Trophoblast cell (in vitro differentiated cells and primary cell): ENCODE measurements at regions not wholly inside any gene's neighbourhood (a gene's known extent, or its start where the extent isn't known, plus 50 kb on each side); places are given as distances from the start of the nearest gene placed in this dataset.

Source experiments
- DNase-seq, 2 donors: peaks; one replicate each; pipeline ENCODE4 v3.0.0-alpha.2; 2016
- H2AFZ ChIP-seq: 2 replicates; pipeline ENCODE4 v1.6.1; 2013; ENCODE audit warnings: low read length, moderate library complexity, mild to moderate bottlenecking; ENCODE audit not compliant: insufficient read depth, poor library complexity
- H2AK5ac ChIP-seq: 2 replicates; pipeline ENCODE4 v1.6.1; 2013; ENCODE audit warnings: mild to moderate bottlenecking, low read length
- H2BK120ac ChIP-seq: 2 replicates; pipeline ENCODE4 v1.6.1; 2013; ENCODE audit warnings: low read length, mild to moderate bottlenecking, moderate library complexity; ENCODE audit not compliant: insufficient read depth, poor library complexity
- H2BK12ac ChIP-seq: 2 replicates; pipeline ENCODE4 v1.6.1; 2013; ENCODE audit warnings: mild to moderate bottlenecking, low read length, moderate library complexity
- H2BK5ac ChIP-seq: 2 replicates; pipeline ENCODE4 v1.6.1; 2013; ENCODE audit warnings: low read length, low read depth, moderate library complexity, mild to moderate bottlenecking; ENCODE audit not compliant: poor library complexity
- H3K14ac ChIP-seq: 2 replicates; pipeline ENCODE4 v1.6.1; 2013; ENCODE audit warnings: mild to moderate bottlenecking, low read length
- H3K18ac ChIP-seq: 2 replicates; pipeline ENCODE4 v1.6.1; 2013; ENCODE audit warnings: mild to moderate bottlenecking, low read length
- H3K23ac ChIP-seq: 2 replicates; pipeline ENCODE4 v1.6.1; 2013; ENCODE audit warnings: low read length
- H3K27ac ChIP-seq: 2 replicates; pipeline ENCODE4 v1.5.1; 2013; ENCODE audit warnings: low read depth, mild to moderate bottlenecking, inconsistent platforms, low read length, moderate library complexity
- H3K27me3 ChIP-seq: 2 replicates; pipeline ENCODE4 v1.6.1; 2013; ENCODE audit warnings: inconsistent platforms, mild to moderate bottlenecking, low read length, moderate library complexity; ENCODE audit not compliant: insufficient read depth
- H3K36me3 ChIP-seq, 2 experiments: 1 replicate in 1 of 2; 2 replicates in 1 of 2; pipeline ENCODE4 v1.6.1; 2013; ENCODE audit warnings: low read length in 2 of 2, mild to moderate bottlenecking in 2 of 2, moderate library complexity in 1 of 2; ENCODE audit not compliant: insufficient read depth in 2 of 2, control insufficient read depth in 1 of 2
- H3K4ac ChIP-seq: 2 replicates; pipeline ENCODE4 v1.6.1; 2013; ENCODE audit warnings: low read depth, mild to moderate bottlenecking, low read length, moderate library complexity
- H3K4me1 ChIP-seq, 2 experiments: 1 replicate in 1 of 2; 2 replicates in 1 of 2; pipeline ENCODE4 v1.6.1; 2013; ENCODE audit warnings: low read length in 2 of 2, mild to moderate bottlenecking in 2 of 2, moderate library complexity in 1 of 2; ENCODE audit not compliant: insufficient read depth in 2 of 2, control insufficient read depth in 1 of 2
- H3K4me2 ChIP-seq: 2 replicates; pipeline ENCODE4 v1.6.1; 2013; ENCODE audit warnings: inconsistent platforms, mild to moderate bottlenecking, low read length, moderate library complexity
- H3K4me3 ChIP-seq: 2 replicates; pipeline ENCODE4 v1.5.1; 2013; ENCODE audit warnings: mild to moderate bottlenecking, low read depth, low read length, inconsistent platforms
- H3K79me1 ChIP-seq: one replicate; pipeline ENCODE4 v1.6.1; 2013; ENCODE audit warnings: low read length
- H3K79me2 ChIP-seq: 2 replicates; pipeline ENCODE4 v1.6.1; 2013; ENCODE audit warnings: low read length, mild to moderate bottlenecking; ENCODE audit not compliant: control insufficient read depth, insufficient read depth, poor library complexity
- H3K9ac ChIP-seq: 2 replicates; pipeline ENCODE4 v1.6.1; 2013; ENCODE audit warnings: mild to moderate bottlenecking, low read length
- H3K9me3 ChIP-seq: 2 replicates; pipeline ENCODE4 v1.6.1; 2013; ENCODE audit warnings: low read depth, mild to moderate bottlenecking, control low read depth, inconsistent platforms, low read length; ENCODE audit not compliant: insufficient read depth
- H4K12ac ChIP-seq: 2 replicates; pipeline ENCODE4 v1.6.1; 2013; ENCODE audit warnings: low read depth, mild to moderate bottlenecking, low read length, moderate library complexity
- H4K8ac ChIP-seq: 2 replicates; pipeline ENCODE4 v1.6.1; 2013; ENCODE audit warnings: low read depth, mild to moderate bottlenecking, low read length, moderate library complexity
- H4K91ac ChIP-seq: one replicate; pipeline ENCODE4 v1.6.1; 2013; ENCODE audit warnings: low read depth, mild to moderate bottlenecking, low read length, moderate library complexity
- WGBS: extraction: QIAGEN DNeasy Blood & Tissue Kit; methylation state at CpG from one replicate; pipeline ENCODE4 v1.1.7; 2013; ENCODE audit warnings: missing lambda C conversion rate; ENCODE audit not compliant: insufficient read length, insufficient coverage; ENCODE audit errors: extremely low coverage; 5-methylcytosine and 5-hydroxymethylcytosine counted together

DNA sequence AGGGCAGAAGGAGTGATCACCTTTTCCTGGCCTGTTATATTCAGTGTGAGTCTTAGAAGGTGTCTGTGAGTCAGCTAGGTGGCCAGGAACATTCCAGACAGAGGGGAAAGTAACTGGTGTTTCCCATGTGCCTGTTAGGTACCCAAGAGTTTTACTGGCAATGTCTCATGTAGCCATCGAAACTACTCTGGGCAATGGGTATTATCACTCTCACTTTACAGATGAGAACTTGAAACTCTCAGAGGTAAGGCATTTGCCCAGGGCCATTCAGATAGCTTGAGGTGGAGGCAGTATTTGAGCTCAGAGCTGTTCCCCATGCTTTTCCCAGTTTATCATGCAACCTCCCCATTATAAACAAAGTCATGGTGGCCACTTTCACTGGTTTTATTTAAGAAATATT lies 80.4 kb upstream of the NHS start:
- WGBS, result no CpG with 5 or more reads among the region's 1 CpG

DNA sequence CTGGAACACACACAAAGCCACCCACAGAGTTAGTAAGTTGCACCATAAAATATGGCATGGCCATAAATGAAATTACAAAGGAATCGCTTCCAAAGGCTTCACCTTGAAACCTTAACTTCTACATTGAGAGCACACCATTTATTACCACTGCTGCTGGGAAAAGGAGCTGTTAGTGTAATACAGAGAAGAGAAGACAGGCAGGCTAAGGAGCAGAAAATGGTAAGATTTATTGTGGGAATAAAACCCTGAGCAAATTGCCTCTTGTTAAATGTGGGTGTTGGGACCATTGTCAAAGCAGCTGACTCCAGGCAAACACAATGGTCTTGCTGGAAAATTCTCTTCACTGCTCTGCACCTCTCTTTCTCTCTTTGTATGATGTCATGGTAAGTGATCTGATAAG lies 79.2 kb upstream of the NHS start:
- no peak overlapping the region for H2BK12ac ChIP-seq
- H3K4ac ChIP-seq, result no peak overlapping the region
- H3K18ac ChIP-seq, result no peak overlapping the region
- H2BK5ac ChIP-seq, result no peak overlapping the region
- H3K9ac ChIP-seq, result no peak overlapping the region
- no peak overlapping the region for H4K12ac ChIP-seq
- H3K36me3 ChIP-seq, result no peaks in the 10 kb centered on the region
- no peak overlapping the region for H2AK5ac ChIP-seq
- no peak overlapping the region for H3K23ac ChIP-seq
- no peak overlapping the region for H4K8ac ChIP-seq
- no peaks in the 10 kb centered on the region for H3K79me1 ChIP-seq
- H2AFZ ChIP-seq, result no peak overlapping the region
- peaks cover 0 to 4% of the 10 kb centered on the region in 2 experiments for H3K4me1 ChIP-seq
- H2BK120ac ChIP-seq, result no peak overlapping the region
- H4K91ac ChIP-seq, result no peak overlapping the region
- no peak overlapping the region for H3K4me3 ChIP-seq
- H3K79me2 ChIP-seq, result no peaks in the 10 kb centered on the region
- DNase-seq, result no peak
- no CpG with 5 or more reads among the region's 1 CpG for WGBS
- H3K27me3 ChIP-seq, result no peaks in the 10 kb centered on the region
- H3K9me3 ChIP-seq, result no peaks in the 10 kb centered on the region
- no peak overlapping the region for H3K27ac ChIP-seq
- H3K4me2 ChIP-seq, result no peak overlapping the region
- no peak overlapping the region for H3K14ac ChIP-seq

More for the DNA sequence above, 80.4 kb upstream of the NHS start:
- no peak overlapping the region for H3K27ac ChIP-seq
- no peak overlapping the region for H4K12ac ChIP-seq
- H3K4me1 ChIP-seq, result peaks cover 0 to 4% of the 10 kb centered on the region in 2 experiments
- H3K23ac ChIP-seq, result no peak overlapping the region
- no peaks in the 10 kb centered on the region for H3K27me3 ChIP-seq
- no peak overlapping the region for H3K4me3 ChIP-seq
- no peak overlapping the region for H2BK12ac ChIP-seq
- no peak overlapping the region for H4K91ac ChIP-seq
- no peak overlapping the region for H3K4ac ChIP-seq
- no peak overlapping the region for H3K18ac ChIP-seq
- peak; percentile 72 to 81 for DNase-seq
- H2AK5ac ChIP-seq, result no peak overlapping the region
- no peak overlapping the region for H3K4me2 ChIP-seq
- no peak overlapping the region for H2AFZ ChIP-seq
- H3K14ac ChIP-seq, result no peak overlapping the region
- H3K9ac ChIP-seq, result no peak overlapping the region
- no peaks in the 10 kb centered on the region for H3K79me1 ChIP-seq
- H3K9me3 ChIP-seq, result no peaks in the 10 kb centered on the region
- H3K79me2 ChIP-seq, result no peaks in the 10 kb centered on the region
- H3K36me3 ChIP-seq, result no peaks in the 10 kb centered on the region
- H4K8ac ChIP-seq, result no peak overlapping the region
- H2BK5ac ChIP-seq, result no peak overlapping the region
- no peak overlapping the region for H2BK120ac ChIP-seq

DNA sequence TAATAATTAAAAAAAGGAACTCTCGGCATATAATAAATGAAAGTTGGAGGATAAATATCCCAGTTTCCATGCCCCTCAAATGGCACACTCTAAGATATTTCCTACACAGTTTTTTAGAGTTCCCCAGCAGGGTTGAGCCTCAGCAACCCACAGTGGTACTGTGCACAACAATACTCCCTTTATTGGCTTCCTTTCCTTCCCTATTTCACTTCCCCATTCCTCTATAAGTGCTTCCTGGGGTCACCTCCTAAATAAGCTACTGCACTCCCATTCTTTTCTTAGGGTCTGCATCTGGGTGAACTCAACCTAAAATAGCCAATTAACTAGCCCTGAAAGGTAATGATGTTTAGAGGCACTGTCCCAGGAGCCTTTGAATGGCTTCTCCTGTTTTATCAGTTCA lies 76.4 kb upstream of the NHS start:
- Histone ChIP-seq H3K4ac (no peak overlapping the region), H4K8ac (no peak overlapping the region), H4K91ac (no peak overlapping the region), H2BK12ac (no peak overlapping the region), H2AK5ac (no peak overlapping the region), H2BK120ac (no peak overlapping the region), H3K14ac (no peak overlapping the region), H3K79me2 (no peaks in the 10 kb centered on the region), H2AFZ (no peak overlapping the region), H3K4me3 (no peak overlapping the region), H3K27me3 (no peaks in the 10 kb centered on the region), H4K12ac (no peak overlapping the region), H3K18ac (no peak overlapping the region), H3K27ac (no peak overlapping the region), H2BK5ac (no peak overlapping the region), H3K9me3 (no peaks in the 10 kb centered on the region), H3K23ac (no peak overlapping the region), H3K9ac (no peak overlapping the region), H3K36me3 (no peaks in the 10 kb centered on the region), H3K4me1 (no peaks in the 10 kb centered on the region), H3K4me2 (no peak overlapping the region), H3K79me1 (no peaks in the 10 kb centered on the region)
- no CpG with 5 or more reads among the region's 1 CpG for WGBS
- DNase-seq, result no peak

DNA sequence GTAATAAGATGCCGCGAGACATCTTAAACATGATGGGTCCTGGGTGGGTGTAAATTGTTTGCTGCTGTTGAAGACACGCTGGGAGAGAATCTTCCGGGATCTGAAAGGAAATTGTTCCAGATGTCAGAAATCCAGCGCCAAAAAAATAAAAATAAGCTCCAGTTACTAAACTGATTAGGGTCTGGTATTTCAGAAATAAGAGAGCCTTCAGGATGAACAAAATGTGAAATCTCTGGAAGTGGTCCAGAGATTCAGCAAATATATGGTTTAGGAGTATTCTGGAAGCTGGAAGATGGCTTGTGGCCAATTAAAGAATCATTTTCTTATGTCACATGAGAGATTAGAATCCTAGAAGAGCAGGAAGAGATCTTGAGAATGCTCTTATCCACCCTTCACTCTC lies 75.8 kb upstream of the NHS start:
- Histone ChIP-seq H4K8ac (no peak overlapping the region), H3K4me2 (no peak overlapping the region), H3K79me1 (no peaks in the 10 kb centered on the region), H2BK120ac (no peak overlapping the region), H2BK12ac (no peak overlapping the region), H3K9me3 (no peaks in the 10 kb centered on the region), H3K27me3 (no peaks in the 10 kb centered on the region), H3K36me3 (no peaks in the 10 kb centered on the region), H3K4ac (no peak overlapping the region), H3K14ac (no peak overlapping the region), H2BK5ac (no peak overlapping the region), H2AFZ (no peak overlapping the region), H3K79me2 (no peaks in the 10 kb centered on the region), H4K12ac (no peak overlapping the region), H3K23ac (no peak overlapping the region), H3K9ac (no peak overlapping the region), H4K91ac (no peak overlapping the region), H3K18ac (no peak overlapping the region), H2AK5ac (no peak overlapping the region), H3K4me1 (no peaks in the 10 kb centered on the region), H3K27ac (no peak overlapping the region), H3K4me3 (no peak overlapping the region)
- no peak for DNase-seq
- WGBS, result no CpG with 5 or more reads among the region's 5 CpGs
